Type B pancreatic cell (in vitro differentiated cells): ENCODE measurements at regions not wholly inside any gene's neighbourhood (a gene's known extent, or its start where the extent isn't known, plus 50 kb on each side); places are given as distances from the start of the nearest gene placed in this dataset.

ENCODE experiments used
- DNase-seq: peaks from one replicate; pipeline ENCODE4 v3.0.0; 2021; ENCODE audit warnings: mixed read lengths; ENCODE audit not compliant: unreplicated experiment; ENCODE audit errors: extremely low spot score
- H3K27ac Mint-ChIP-seq: 2 replicates; pipeline ENCODE4 v1.8.0; 2021; ENCODE audit warnings: mild to moderate bottlenecking, mixed read lengths
- H3K27me3 Mint-ChIP-seq: 2 replicates; pipeline ENCODE4 v1.8.0; 2021; ENCODE audit warnings: mixed read lengths
- H3K36me3 Mint-ChIP-seq: 2 replicates; pipeline ENCODE4 v1.8.0; 2021; ENCODE audit warnings: mixed read lengths
- H3K4me1 Mint-ChIP-seq: one replicate; pipeline ENCODE4 v1.8.0; 2021; ENCODE audit warnings: mixed read lengths; ENCODE audit not compliant: unreplicated experiment
- H3K4me3 Mint-ChIP-seq: 2 replicates; pipeline ENCODE4 v1.8.0; 2021; ENCODE audit warnings: mild to moderate bottlenecking, mixed read lengths
- H3K9me3 Mint-ChIP-seq: 2 replicates; pipeline ENCODE4 v1.8.0; 2021; ENCODE audit warnings: mixed read lengths
- TF ChIP-seq, protein P1 (sequence below): fragments of 200-600 bp; sonication (generic); conservative IDR thresholded peaks from 2 replicates; pipeline ENCODE4 v1.5.0; 2021; ENCODE audit warnings: antibody characterized with exemption, mild to moderate bottlenecking

DNA sequence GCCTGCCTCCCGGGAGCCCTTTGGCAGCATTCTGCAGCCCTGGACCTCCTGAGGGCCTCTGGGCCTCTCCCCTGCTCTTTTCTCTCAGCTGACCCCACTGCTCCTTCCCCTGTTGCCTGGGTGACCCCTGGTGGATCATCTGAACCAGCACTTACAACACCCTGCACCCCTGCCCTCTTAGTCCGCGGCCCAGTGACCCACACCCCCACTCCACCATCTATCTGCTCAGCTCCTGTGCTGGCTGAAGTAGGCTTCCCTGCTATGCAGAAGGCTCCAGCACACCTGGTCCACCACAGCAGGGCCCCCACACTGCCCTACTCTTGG, 74.0 kb downstream of the DMRTA2 start:
- Mint-ChIP-seq H3K4me3 (no peak overlapping the region), H3K4me1 (no peaks in the 10 kb centered on the region), H3K27ac (no peak overlapping the region), H3K27me3 (peaks cover 43% of the 10 kb centered on the region), H3K36me3 (no peaks in the 10 kb centered on the region), H3K9me3 (no peaks in the 10 kb centered on the region)
- no peak for DNase-seq
- TF ChIP-seq, protein P1, sequence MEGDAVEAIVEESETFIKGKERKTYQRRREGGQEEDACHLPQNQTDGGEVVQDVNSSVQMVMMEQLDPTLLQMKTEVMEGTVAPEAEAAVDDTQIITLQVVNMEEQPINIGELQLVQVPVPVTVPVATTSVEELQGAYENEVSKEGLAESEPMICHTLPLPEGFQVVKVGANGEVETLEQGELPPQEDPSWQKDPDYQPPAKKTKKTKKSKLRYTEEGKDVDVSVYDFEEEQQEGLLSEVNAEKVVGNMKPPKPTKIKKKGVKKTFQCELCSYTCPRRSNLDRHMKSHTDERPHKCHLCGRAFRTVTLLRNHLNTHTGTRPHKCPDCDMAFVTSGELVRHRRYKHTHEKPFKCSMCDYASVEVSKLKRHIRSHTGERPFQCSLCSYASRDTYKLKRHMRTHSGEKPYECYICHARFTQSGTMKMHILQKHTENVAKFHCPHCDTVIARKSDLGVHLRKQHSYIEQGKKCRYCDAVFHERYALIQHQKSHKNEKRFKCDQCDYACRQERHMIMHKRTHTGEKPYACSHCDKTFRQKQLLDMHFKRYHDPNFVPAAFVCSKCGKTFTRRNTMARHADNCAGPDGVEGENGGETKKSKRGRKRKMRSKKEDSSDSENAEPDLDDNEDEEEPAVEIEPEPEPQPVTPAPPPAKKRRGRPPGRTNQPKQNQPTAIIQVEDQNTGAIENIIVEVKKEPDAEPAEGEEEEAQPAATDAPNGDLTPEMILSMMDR: no peak

- Mint-ChIP-seq H3K4me3 (no peak overlapping the region), H3K4me1 (no peaks in the 10 kb centered on the region), H3K36me3 (no peaks in the 10 kb centered on the region), H3K9me3 (no peaks in the 10 kb centered on the region), H3K27me3 (peaks cover 40% of the 10 kb centered on the region), H3K27ac (no peak overlapping the region)
- no peak for DNase-seq
- TF ChIP-seq, protein P1: peak; percentile 90
These were observed 74.6 kb downstream of the DMRTA2 start for GRCh38 chr1:50348449-50349241.

DNA sequence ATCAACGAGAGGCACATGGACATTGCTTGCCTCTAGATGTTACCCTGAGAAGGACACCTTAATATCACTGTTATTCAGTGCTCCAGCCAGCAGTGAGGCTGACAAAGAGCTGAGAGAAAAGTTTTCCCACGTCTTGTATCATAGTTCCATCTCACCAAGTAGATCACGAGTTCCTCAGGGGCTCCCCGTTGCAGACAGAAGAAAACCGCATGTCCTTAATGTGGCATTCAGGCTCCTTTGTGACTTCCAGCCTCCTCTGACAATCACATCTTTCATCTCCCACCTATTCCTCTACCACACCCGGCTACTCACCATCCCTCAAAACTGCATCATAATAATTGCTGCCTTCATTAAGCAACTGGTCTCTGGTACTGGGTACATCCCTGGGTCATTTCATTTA, 75.3 kb downstream of the DMRTA2 start:
- Mint-ChIP-seq H3K4me1 (no peaks in the 10 kb centered on the region), H3K4me3 (no peak overlapping the region), H3K36me3 (no peaks in the 10 kb centered on the region), H3K9me3 (no peaks in the 10 kb centered on the region), H3K27ac (no peak overlapping the region), H3K27me3 (peaks cover 44% of the 10 kb centered on the region)
- TF ChIP-seq, protein P1: no peak
- DNase-seq: no peak

DNA sequence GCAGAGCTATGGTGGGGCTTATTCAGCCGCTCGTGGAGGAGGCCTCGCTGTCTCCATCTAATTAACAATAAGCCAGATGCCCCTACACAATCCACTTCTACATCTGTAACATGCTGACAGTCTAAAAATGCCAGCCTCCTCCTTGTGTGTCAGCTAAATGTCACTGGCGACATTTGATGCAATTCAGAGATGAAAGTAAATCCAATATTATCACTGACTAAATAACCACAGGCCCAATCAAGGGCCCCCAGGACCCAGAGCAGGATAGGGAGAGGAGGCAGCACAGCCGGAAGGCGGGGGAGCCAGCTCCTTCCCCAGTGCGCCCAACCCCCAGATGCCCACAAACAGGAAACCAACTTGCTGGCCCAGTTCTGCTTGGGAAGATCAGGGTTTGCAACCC, 76.6 kb downstream of the DMRTA2 start:
- H3K27me3 Mint-ChIP-seq: peaks cover 54% of the 10 kb centered on the region
- TF ChIP-seq, protein P1: no peak
- DNase-seq: no peak
- no peak overlapping the region for H3K27ac Mint-ChIP-seq
- no peak overlapping the region for H3K4me3 Mint-ChIP-seq
- H3K9me3 Mint-ChIP-seq: no peaks in the 10 kb centered on the region
- H3K4me1 Mint-ChIP-seq: no peaks in the 10 kb centered on the region
- H3K36me3 Mint-ChIP-seq: no peaks in the 10 kb centered on the region

GRCh38 chr1:50343323-50343722, 79.9 kb downstream of the DMRTA2 start:
- Mint-ChIP-seq H3K27ac (no peak overlapping the region), H3K27me3 (peaks cover 49% of the 10 kb centered on the region), H3K4me1 (no peaks in the 10 kb centered on the region), H3K36me3 (no peaks in the 10 kb centered on the region), H3K4me3 (no peak overlapping the region), H3K9me3 (no peaks in the 10 kb centered on the region)
- TF ChIP-seq, protein P1: no peak
- no peak for DNase-seq
